Gastroesophageal sphincter (tissue), 3 donors: ENCODE measurements at regions not wholly inside any gene's neighbourhood (a gene's known extent, or its start where the extent isn't known, plus 50 kb on each side); places are given as distances from the start of the nearest gene placed in this dataset.

Experiments used
- POLR2AphosphoS5 ChIP-seq: sonication (generic); formaldehyde crosslinking; IDR thresholded peaks from one replicate; pipeline ENCODE4 v1.6.1; 2017; ENCODE audit warnings: antibody characterized with exemption
- TF ChIP-seq, protein P1 (sequence below), 4 experiments: fragments of 200-600 bp in 2 of 4; fragments of 450-650 bp in 2 of 4; sonication (generic) in 1 of 4; IDR thresholded peaks; one replicate each; pipeline ENCODE4 v1.5.1; 2017 to 2019; ENCODE audit warnings: antibody characterized with exemption in 4 of 4, mild to moderate bottlenecking in 2 of 4, moderate library complexity in 2 of 4

DNA sequence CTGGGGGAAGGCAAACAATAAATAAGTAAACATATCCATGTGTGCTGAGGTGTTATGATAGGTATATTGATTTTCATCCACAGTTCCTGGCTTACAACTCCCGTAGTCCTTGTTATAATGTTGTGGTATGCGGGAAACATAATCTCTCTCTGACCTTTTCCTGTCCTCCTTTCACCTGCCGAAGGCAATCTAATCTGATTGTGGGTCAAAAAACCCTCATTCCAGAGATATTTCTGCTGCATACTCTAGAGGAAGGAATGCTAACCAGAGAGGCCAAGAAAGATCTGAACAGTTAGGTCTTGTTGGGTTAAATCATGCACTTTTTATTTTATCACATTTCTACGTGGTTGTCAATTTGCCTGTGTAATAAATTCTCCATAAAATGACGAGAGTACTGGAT is 383.6 kb upstream of the SEMA6D start:
- TF ChIP-seq, protein P1, sequence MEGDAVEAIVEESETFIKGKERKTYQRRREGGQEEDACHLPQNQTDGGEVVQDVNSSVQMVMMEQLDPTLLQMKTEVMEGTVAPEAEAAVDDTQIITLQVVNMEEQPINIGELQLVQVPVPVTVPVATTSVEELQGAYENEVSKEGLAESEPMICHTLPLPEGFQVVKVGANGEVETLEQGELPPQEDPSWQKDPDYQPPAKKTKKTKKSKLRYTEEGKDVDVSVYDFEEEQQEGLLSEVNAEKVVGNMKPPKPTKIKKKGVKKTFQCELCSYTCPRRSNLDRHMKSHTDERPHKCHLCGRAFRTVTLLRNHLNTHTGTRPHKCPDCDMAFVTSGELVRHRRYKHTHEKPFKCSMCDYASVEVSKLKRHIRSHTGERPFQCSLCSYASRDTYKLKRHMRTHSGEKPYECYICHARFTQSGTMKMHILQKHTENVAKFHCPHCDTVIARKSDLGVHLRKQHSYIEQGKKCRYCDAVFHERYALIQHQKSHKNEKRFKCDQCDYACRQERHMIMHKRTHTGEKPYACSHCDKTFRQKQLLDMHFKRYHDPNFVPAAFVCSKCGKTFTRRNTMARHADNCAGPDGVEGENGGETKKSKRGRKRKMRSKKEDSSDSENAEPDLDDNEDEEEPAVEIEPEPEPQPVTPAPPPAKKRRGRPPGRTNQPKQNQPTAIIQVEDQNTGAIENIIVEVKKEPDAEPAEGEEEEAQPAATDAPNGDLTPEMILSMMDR (IDR thresholded peaks at IDR 0.05) = no peak
- TF ChIP-seq POLR2AphosphoS5 = no peak
